ENCODE measurements at regions not wholly inside any gene's neighbourhood (a gene's known extent, or its start where the extent isn't known, plus 50 kb on each side); places are given as distances from the start of the nearest gene placed in this dataset.

GRCh38 chr3:88584451-88584850, 434.7 kb downstream of the C3orf38 start:
- TF ChIP-seq, protein P1, sequence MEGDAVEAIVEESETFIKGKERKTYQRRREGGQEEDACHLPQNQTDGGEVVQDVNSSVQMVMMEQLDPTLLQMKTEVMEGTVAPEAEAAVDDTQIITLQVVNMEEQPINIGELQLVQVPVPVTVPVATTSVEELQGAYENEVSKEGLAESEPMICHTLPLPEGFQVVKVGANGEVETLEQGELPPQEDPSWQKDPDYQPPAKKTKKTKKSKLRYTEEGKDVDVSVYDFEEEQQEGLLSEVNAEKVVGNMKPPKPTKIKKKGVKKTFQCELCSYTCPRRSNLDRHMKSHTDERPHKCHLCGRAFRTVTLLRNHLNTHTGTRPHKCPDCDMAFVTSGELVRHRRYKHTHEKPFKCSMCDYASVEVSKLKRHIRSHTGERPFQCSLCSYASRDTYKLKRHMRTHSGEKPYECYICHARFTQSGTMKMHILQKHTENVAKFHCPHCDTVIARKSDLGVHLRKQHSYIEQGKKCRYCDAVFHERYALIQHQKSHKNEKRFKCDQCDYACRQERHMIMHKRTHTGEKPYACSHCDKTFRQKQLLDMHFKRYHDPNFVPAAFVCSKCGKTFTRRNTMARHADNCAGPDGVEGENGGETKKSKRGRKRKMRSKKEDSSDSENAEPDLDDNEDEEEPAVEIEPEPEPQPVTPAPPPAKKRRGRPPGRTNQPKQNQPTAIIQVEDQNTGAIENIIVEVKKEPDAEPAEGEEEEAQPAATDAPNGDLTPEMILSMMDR (IDR thresholded peaks at IDR 0.05 in 2 of 3, conservative IDR thresholded peaks at IDR 0.05 in 1 of 3; ENCODE audit: control insufficient read depth in 2 of 3, extremely low read depth in 1 of 3, insufficient read depth in 1 of 3, low read depth in 3 of 3, low read length in 3 of 3) = no peak
- TF ChIP-seq CBX3 (IDR thresholded peaks at IDR 0.05; ENCODE audit: borderline replicate concordance, low read depth) = no peak
- TF ChIP-seq TBL1XR1 (IDR thresholded peaks at IDR 0.05; ENCODE audit: low read depth, low read length) = no peak
- TF ChIP-seq, protein P2, sequence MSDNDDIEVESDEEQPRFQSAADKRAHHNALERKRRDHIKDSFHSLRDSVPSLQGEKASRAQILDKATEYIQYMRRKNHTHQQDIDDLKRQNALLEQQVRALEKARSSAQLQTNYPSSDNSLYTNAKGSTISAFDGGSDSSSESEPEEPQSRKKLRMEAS (IDR thresholded peaks at IDR 0.05; ENCODE audit: low read depth, low read length) = no peak
- no peak for TF ChIP-seq MXI1 (IDR thresholded peaks at IDR 0.05; ENCODE audit: low read depth, low read length)
- no peak for TF ChIP-seq RAD21 (IDR thresholded peaks at IDR 0.05; ENCODE audit: insufficient read depth, low read depth, low read length)
- TF ChIP-seq E4F1 (IDR thresholded peaks at IDR 0.05; ENCODE audit: borderline replicate concordance, partially characterized antibody) = no peak
- no peak for TF ChIP-seq YY1 (IDR thresholded peaks at IDR 0.05; ENCODE audit: low read depth, low read length)
- no peak for TF ChIP-seq NR2C2 (IDR thresholded peaks at IDR 0.05; ENCODE audit: borderline replicate concordance, control insufficient read depth, insufficient read length, low read depth)
- TF ChIP-seq NBN (IDR thresholded peaks at IDR 0.05) = no peak
- no peak for TF ChIP-seq SMC3 (IDR thresholded peaks at IDR 0.05; ENCODE audit: borderline replicate concordance, low read length)

Measured in GM12878 (cell line).